B cell (primary cell): ENCODE measurements at regions not wholly inside any gene's neighbourhood (a gene's known extent, or its start where the extent isn't known, plus 50 kb on each side); places are given as distances from the start of the nearest gene placed in this dataset.

Experiments
- ATAC-seq: fragments of 200-7000 bp; cut with Tn5 transposase; one replicate; pipeline ENCODE4 v1.10.0; 2021; ENCODE audit warnings: low read depth, mild to moderate bottlenecking, moderate number of reproducible peaks, moderate library complexity
- CTCF ChIA-PET: fragments of 350-600 bp; sonication (Branson Sonifier 250); formaldehyde crosslinking; loops from one replicate; lab custom pipeline; 2021; ENCODE audit warnings: antibody characterized with exemption, inconsistent platforms; lab: Charles Lee
- POLR2A ChIA-PET: fragments of 350-600 bp; sonication (Branson Sonifier 250); formaldehyde crosslinking; loops from one replicate; lab custom pipeline; 2021; ENCODE audit warnings: antibody characterized with exemption; lab: Charles Lee
- DNase-seq: peaks from one replicate; pipeline ENCODE4 v3.0.0; 2013
- H2AFZ ChIP-seq: 2 replicates; pipeline ENCODE4 v1.6.1; 2012; ENCODE audit warnings: mild to moderate bottlenecking, low read depth, low read length; ENCODE audit not compliant: insufficient read depth, poor library complexity, severe bottlenecking
- H3K27ac ChIP-seq, 2 donors: 1 replicate in 1 of 2; 2 replicates in 1 of 2; pipeline ENCODE4 v1.5.1; 2012 to 2013; ENCODE audit warnings: low read length in 2 of 2, mild to moderate bottlenecking in 2 of 2, moderate library complexity in 1 of 2
- H3K27me3 ChIP-seq, 4 experiments: fragments of 200-600 bp in 1 of 4; sonication (generic) in 1 of 4; replicated peaks in 1 of 4; 1 replicate in 2 of 4; 2 replicates in 2 of 4; pipeline versions ENCODE4 v1.6.1 to v1.7.0; 2013 to 2016; ENCODE audit warnings: low read length in 3 of 4, mild to moderate bottlenecking in 2 of 4, mixed read lengths in 1 of 4, moderate library complexity in 1 of 4; ENCODE audit not compliant: insufficient read depth in 4 of 4, control insufficient read depth in 3 of 4; ENCODE audit errors: control extremely low read depth in 1 of 4
- H3K36me3 ChIP-seq, 2 experiments: replicated peaks in 1 of 2; 1 replicate in 1 of 2; 2 replicates in 1 of 2; pipeline versions ENCODE4 v1.6.1 to v1.7.1; 2013; ENCODE audit warnings: low read length in 1 of 2; ENCODE audit not compliant: insufficient read depth in 2 of 2, control insufficient read depth in 1 of 2; ENCODE audit errors: control extremely low read depth in 1 of 2, extremely low read depth in 1 of 2
- H3K4me1 ChIP-seq, 2 donors: fragments of 200-600 bp in 1 of 2; sonication (generic) in 1 of 2; 1 replicate in 1 of 2; 2 replicates in 1 of 2; pipeline versions ENCODE4 v1.5.1 to v1.6.1; 2013 to 2017; ENCODE audit warnings: low read length in 2 of 2; ENCODE audit not compliant: control insufficient read depth in 2 of 2, insufficient read depth in 2 of 2
- H3K4me2 ChIP-seq: replicated peaks from 2 replicates; pipeline ENCODE3; 2012; ENCODE audit warnings: mild to moderate bottlenecking, low read depth, low read length; ENCODE audit not compliant: poor library complexity, severe bottlenecking
- H3K4me3 ChIP-seq, 5 experiments: fragments of 200-600 bp in 1 of 5; sonication (generic) in 1 of 5; 1 replicate in 3 of 5; 2 replicates in 2 of 5; pipeline versions ENCODE4 v1.5.1 to v1.7.0; 2011 to 2016; ENCODE audit warnings: low read length in 4 of 5, mild to moderate bottlenecking in 4 of 5, low read depth in 2 of 5, control low read depth in 1 of 5, moderate library complexity in 1 of 5; ENCODE audit not compliant: insufficient read depth in 1 of 5; ENCODE audit errors: control extremely low read depth in 1 of 5, extremely low read depth in 1 of 5
- H3K79me2 ChIP-seq: fragments of 200-600 bp; sonication (generic); one replicate; pipeline ENCODE4 v1.6.0; 2016; ENCODE audit warnings: low read length; ENCODE audit not compliant: control insufficient read depth, insufficient read depth
- H3K9ac ChIP-seq: fragments of 200-600 bp; sonication (generic); 2 replicates; pipeline ENCODE4 v1.6.1; 2017; ENCODE audit warnings: mild to moderate bottlenecking, low read length, moderate library complexity
- H3K9me3 ChIP-seq, 3 donors: one replicate each; pipeline versions ENCODE4 v1.6.1 to v1.7.1; 2013; ENCODE audit warnings: low read length in 2 of 3; ENCODE audit not compliant: control insufficient read depth in 2 of 3, insufficient read depth in 1 of 3; ENCODE audit errors: control extremely low read depth in 1 of 3
- H4K20me1 ChIP-seq: 2 replicates; pipeline ENCODE4 v1.6.0; 2012; ENCODE audit warnings: mild to moderate bottlenecking, low read length; ENCODE audit not compliant: insufficient read depth, control insufficient read depth, poor library complexity, severe bottlenecking
- H3K27ac Mint-ChIP-seq: one replicate; pipeline ENCODE4 v1.8.0; 2021; ENCODE audit warnings: mixed read lengths
- H3K27me3 Mint-ChIP-seq: one replicate; pipeline ENCODE4 v1.8.0; 2021; ENCODE audit warnings: mixed read lengths
- H3K4me1 Mint-ChIP-seq: one replicate; pipeline ENCODE4 v1.8.0; 2021; ENCODE audit warnings: mixed read lengths
- H3K4me3 Mint-ChIP-seq: one replicate; pipeline ENCODE4 v1.8.0; 2021; ENCODE audit warnings: mixed read lengths
- H3K9me3 Mint-ChIP-seq: one replicate; pipeline ENCODE4 v1.8.0; 2022; ENCODE audit warnings: mixed read lengths; ENCODE audit not compliant: insufficient read depth
- CTCF ChIP-seq: fragments of 200-600 bp; IDR thresholded peaks from one replicate; pipeline ENCODE4 v1.8.0; 2022; ENCODE audit warnings: antibody characterized with exemption, mild to moderate bottlenecking
- EZH2 ChIP-seq: IDR thresholded peaks from 2 replicates; pipeline ENCODE4 v1.6.1; 2012; ENCODE audit warnings: borderline replicate concordance, low read depth, mild to moderate bottlenecking, moderate library complexity, low read length; ENCODE audit not compliant: insufficient read depth, poor library complexity, severe bottlenecking
- WGBS: methylation state at CpG from one replicate; pipeline ENCODE4 v1.1.5; 2013; ENCODE audit warnings: missing lambda C conversion rate; ENCODE audit not compliant: insufficient coverage; 5-methylcytosine and 5-hydroxymethylcytosine counted together
- intact Hi-C: fragments of 100-400 bp; cut with micrococcal nuclease; formaldehyde crosslinking; loops from one replicate; pipeline ENCODE4 v1.10.0; 2022

- TF ChIP-seq EZH2 = no peak
- no peaks in the 10 kb centered on the region for H3K27me3 ChIP-seq
- H3K36me3 ChIP-seq = no peaks in the 10 kb centered on the region
- POLR2A ChIA-PET = no interaction called here
- no peak overlapping the region for H3K4me3 ChIP-seq
- ATAC-seq (no peak), DNase-seq (no peak)
- CTCF ChIA-PET = no interaction called here
- Mint-ChIP-seq H3K27me3 (no peaks in the 10 kb centered on the region), H3K9me3 (no peaks in the 10 kb centered on the region), H3K4me1 (no peaks in the 10 kb centered on the region), H3K4me3 (no peak overlapping the region), H3K27ac (no peak overlapping the region)
- H2AFZ ChIP-seq = no peak overlapping the region
- no peaks in the 10 kb centered on the region for H3K79me2 ChIP-seq
- H4K20me1 ChIP-seq = no peaks in the 10 kb centered on the region
- H3K4me2 ChIP-seq = no peak overlapping the region
- intact Hi-C loops = no loop called here
- no peaks in the 10 kb centered on the region for H3K4me1 ChIP-seq
- H3K9me3 ChIP-seq = no peaks in the 10 kb centered on the region
- no peak overlapping the region for H3K9ac ChIP-seq
- no CpG with 5 or more reads among the region's 7 CpGs for WGBS
- H3K27ac ChIP-seq = no peak overlapping the region
Observed at GRCh38 chrY:12358337-12358736, 342.7 kb upstream of the USP9Y start.

DNA sequence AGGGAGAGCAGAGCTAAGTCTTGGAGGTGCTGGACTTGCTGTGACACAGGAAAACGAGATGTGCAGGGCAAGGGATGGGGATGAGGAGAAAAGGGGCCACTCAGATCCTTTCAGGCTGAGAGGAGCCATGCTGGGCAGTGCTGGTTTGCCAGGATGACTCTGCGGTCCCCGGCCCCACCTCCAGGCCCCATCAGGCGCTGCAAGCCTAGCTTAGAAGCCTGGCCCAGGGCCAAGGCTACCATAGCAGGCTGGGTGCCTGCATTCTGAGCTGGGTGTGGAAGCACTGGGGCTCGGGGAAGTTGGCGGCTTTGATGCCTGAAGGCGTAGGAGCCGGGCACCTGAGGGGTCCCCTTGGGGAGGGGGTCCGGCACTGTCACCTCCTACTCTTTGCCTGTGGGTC lies 341.2 kb upstream of the USP9Y start:
- H3K4me1 ChIP-seq = no peaks in the 10 kb centered on the region
- Mint-ChIP-seq H3K27ac (no peak overlapping the region), H3K9me3 (no peaks in the 10 kb centered on the region), H3K4me1 (no peaks in the 10 kb centered on the region), H3K27me3 (no peaks in the 10 kb centered on the region), H3K4me3 (no peak overlapping the region)
- H3K79me2 ChIP-seq = no peaks in the 10 kb centered on the region
- ChIA-PET CTCF (no interaction called here), POLR2A (no interaction called here)
- DNase-seq (no peak), ATAC-seq (no peak)
- no peaks in the 10 kb centered on the region for H3K36me3 ChIP-seq
- no peak overlapping the region for H3K9ac ChIP-seq
- H4K20me1 ChIP-seq = no peaks in the 10 kb centered on the region
- H3K4me2 ChIP-seq = no peak overlapping the region
- no peak overlapping the region for H3K4me3 ChIP-seq
- WGBS = 5% methylated on average over 6 of the region's 9 CpGs
- H3K27me3 ChIP-seq = no peaks in the 10 kb centered on the region
- no peak overlapping the region for H3K27ac ChIP-seq
- no peak overlapping the region for H2AFZ ChIP-seq
- TF ChIP-seq CTCF (no peak), EZH2 (no peak)
- H3K9me3 ChIP-seq = no peaks in the 10 kb centered on the region
- intact Hi-C loops = no loop called here
